ENCODE measurements at regions not wholly inside any gene's neighbourhood (a gene's known extent, or its start where the extent isn't known, plus 50 kb on each side); places are given as distances from the start of the nearest gene placed in this dataset.
"Not testable (repeated sequence)": the region's sequence is repeated elsewhere in the genome, so short reads cannot be mapped to it uniquely, and the experiment has no call there.

GRCh38 chr12:74644681-74645080 lies 107.0 kb downstream of the ATXN7L3B start:
- DNase-seq (ENCODE audit: insufficient read length, low spot score): no peak
- peak; percentile 15 for FAIRE-seq
- no peak for TF ChIP-seq POLR2A (IDR thresholded peaks at IDR 0.05; ENCODE audit: low read depth, low read length)

DNA sequence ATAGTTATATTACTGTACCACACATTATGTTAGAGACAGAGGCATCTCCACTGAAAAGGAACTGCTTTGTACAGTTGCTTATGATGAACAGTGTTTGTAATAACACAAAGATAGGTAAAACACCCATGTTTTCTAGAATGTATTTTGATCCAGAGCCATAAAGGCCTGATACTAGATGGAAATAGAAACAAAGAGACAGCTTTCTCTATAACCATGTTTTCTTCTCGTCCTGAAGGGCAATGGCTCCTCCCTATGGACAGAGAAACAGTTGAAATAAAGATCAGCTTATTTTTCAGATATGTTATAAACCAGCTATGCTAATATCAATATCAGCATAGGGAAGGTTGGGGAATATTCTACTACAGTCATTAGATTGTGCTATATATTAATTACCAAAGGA lies 109.2 kb downstream of the ATXN7L3B start:
- TF ChIP-seq POLR2A (IDR thresholded peaks at IDR 0.05; ENCODE audit: low read depth, low read length): no peak
- FAIRE-seq (no peak), DNase-seq (ENCODE audit: insufficient read length, low spot score) (no peak)

DNA sequence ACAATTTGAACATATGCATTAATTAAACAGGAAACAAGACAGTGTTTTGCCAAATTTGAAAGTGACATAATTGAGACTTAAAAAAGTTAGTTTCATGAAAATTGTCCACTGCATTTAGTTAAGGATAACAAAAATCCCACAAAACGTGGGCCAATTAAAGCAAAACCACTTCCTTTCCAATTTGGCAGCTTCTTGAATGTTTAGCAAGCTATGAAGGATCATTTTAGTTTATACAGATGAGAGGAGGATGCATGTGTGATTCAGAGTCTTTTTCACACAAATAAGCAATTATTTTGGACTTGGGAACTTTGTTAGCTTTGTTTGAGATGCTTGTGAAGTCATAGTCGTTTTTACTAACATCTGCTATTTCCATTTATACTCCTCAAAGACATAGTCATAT lies 109.6 kb downstream of the ATXN7L3B start:
- FAIRE-seq: peak; percentile 50

GRCh38 chr12:74656251-74656650 lies 118.6 kb downstream of the ATXN7L3B start:
- no peak for TF ChIP-seq POLR2A (IDR thresholded peaks at IDR 0.05; ENCODE audit: low read depth, low read length)
- no peak for FAIRE-seq
- DNase-seq (ENCODE audit: insufficient read length, low spot score): no peak

More for the DNA sequence above, 109.6 kb downstream of the ATXN7L3B start:
- TF ChIP-seq POLR2A (IDR thresholded peaks at IDR 0.05; ENCODE audit: low read depth, low read length): no peak
- DNase-seq (ENCODE audit: insufficient read length, low spot score): no peak

DNA sequence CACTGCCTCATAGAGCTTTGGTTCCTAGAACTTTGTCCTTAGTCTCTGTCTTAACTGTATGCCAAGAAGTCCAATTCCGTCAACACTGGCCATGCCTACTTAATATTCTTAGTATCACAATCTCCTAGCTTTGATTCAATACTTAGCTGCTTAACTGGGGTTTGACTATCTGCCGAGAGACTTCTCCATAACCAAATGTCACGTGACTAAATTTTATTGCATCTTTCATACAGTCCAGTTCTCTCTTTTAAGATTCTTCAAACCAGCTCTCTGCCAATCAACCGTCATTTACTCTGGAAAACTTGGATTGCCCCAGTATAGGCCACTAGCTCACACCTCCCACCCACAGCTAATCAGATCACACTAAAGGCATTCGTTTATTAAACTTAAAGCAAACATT lies 122.8 kb downstream of the ATXN7L3B start:
- no peak for FAIRE-seq
- DNase-seq (ENCODE audit: insufficient read length, low spot score): no peak
- TF ChIP-seq POLR2A (IDR thresholded peaks at IDR 0.05; ENCODE audit: low read depth, low read length): no peak

DNA sequence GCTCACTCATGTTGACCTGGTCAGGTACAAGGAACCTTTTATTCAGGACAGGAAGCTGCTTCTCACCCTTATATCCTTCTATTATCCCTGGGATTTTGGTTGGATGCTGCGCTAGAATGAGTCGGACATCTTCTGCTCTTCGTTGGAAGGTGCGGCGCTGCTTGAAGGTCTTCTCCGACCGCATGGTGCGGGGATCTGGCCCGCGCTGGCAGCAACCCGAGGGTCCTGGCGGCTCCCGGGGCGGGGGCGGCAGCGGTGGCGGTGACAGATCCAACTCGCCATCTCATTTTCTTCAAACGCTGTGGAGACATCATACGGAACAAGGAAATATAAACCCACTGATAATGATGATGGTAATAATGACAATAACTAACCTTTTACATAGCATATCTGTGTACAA lies 126.3 kb downstream of the ATXN7L3B start:
- DNase-seq (ENCODE audit: insufficient read length, low spot score) (no peak), FAIRE-seq (no peak)
- no peak for TF ChIP-seq POLR2A (IDR thresholded peaks at IDR 0.05; ENCODE audit: low read depth, low read length)

GRCh38 chr12:74665690-74666089 lies 128.1 kb downstream of the ATXN7L3B start:
- FAIRE-seq (no peak), DNase-seq (ENCODE audit: insufficient read length, low spot score) (no peak)
- no peak for TF ChIP-seq POLR2A (IDR thresholded peaks at IDR 0.05; ENCODE audit: low read depth, low read length)

- no peak for DNase-seq (ENCODE audit: insufficient read length, low spot score)
- no peak for TF ChIP-seq POLR2A (IDR thresholded peaks at IDR 0.05; ENCODE audit: low read depth, low read length)
- no peak for FAIRE-seq
Measured at GRCh38 chr12:74671421-74671820, 133.8 kb downstream of the ATXN7L3B start.

DNA sequence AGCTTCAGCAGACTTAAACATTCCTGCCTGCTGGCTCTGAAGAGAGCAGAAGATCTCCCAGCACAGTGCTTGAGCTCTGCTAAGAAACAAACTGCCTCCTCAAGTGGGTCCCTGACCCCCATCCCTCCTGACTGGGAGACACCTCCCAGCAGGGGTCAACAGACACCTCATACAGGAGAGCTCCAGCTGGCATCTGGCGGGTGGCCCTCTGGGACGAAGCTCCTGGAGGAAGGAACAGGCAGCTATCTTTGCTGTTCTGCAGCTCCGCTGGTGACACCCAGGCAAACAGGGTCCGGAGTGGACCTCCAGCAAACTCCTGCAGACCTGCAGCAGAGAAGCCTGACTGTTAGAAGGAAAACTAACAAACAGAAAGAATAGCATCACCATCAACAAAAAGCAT lies 139.3 kb downstream of the ATXN7L3B start:
- FAIRE-seq: not testable (repeated sequence)

DNA sequence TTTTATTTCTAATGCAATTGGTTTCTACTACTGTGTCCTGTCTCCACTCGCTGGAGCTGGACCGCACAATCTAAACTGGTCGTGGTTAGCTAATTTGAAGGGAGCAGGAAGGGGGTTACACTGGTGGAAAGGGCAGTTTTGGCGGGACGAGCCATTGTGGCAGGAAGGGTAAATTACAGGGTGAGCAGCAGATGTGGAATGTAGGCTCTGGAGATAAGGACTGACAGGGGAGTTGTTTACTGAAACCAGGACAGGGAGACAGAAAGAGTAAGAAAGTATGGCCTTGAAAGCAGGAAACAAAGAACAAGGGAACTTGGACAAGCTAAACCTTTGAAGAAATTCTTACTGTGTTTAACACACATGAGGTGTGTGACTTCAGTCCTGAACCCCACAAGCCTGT lies 147.8 kb downstream of the ATXN7L3B start:
- no peak for DNase-seq (ENCODE audit: insufficient read length, low spot score)
- FAIRE-seq: no peak
- TF ChIP-seq POLR2A (IDR thresholded peaks at IDR 0.05; ENCODE audit: low read depth, low read length): no peak

More for the DNA sequence above, 139.3 kb downstream of the ATXN7L3B start:
- not testable (repeated sequence) for DNase-seq (ENCODE audit: insufficient read length, low spot score)

GRCh38 chr12:74689071-74689655 lies 151.5 kb downstream of the ATXN7L3B start:
- TF ChIP-seq POLR2A (IDR thresholded peaks at IDR 0.05; ENCODE audit: low read depth, low read length): no peak
- peak; percentile 70 for FAIRE-seq
- no peak for DNase-seq (ENCODE audit: insufficient read length, low spot score)

DNA sequence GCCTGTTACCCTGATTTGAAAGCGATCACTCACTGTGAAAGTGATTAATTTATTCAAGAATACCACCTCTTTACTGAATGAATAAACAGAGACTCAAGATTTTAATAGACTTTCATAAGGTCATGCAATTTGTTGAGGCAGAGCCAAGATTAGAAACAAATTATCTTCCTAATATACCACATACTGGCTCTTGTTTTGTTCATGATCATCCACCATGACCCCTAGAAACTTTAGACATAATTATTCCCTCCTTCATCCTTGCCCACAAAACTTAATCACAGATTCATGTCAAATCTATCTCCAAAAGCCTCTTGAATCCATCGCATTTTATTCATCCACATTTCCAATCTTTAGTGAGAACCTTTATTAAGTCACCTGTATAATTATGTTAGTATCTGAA lies 152.3 kb downstream of the ATXN7L3B start:
- FAIRE-seq (no peak), DNase-seq (ENCODE audit: insufficient read length, low spot score) (no peak)
- TF ChIP-seq POLR2A (IDR thresholded peaks at IDR 0.05; ENCODE audit: low read depth, low read length): no peak

DNA sequence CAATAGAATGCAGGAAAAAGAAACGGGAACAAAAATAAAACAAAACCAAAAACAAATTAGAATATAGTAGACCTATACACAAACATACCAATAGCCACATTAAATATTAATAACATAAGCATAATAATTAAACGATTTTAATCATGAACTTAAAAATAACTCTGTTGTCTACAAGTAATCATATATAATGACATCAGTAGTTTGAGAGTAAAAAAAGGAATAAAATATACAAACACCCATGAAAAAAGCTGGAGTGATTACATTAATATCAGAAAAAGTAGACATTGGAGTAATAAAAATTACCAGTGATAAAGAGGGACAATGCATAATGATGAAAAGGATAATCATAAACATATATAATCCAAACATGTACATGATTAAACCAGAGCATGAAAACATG lies 181.8 kb downstream of the ATXN7L3B start:
- FAIRE-seq (no peak), DNase-seq (ENCODE audit: insufficient read length, low spot score) (no peak)
- TF ChIP-seq POLR2A (IDR thresholded peaks at IDR 0.05; ENCODE audit: low read depth, low read length): no peak

GRCh38 chr12:74722709-74723108 lies 185.1 kb downstream of the ATXN7L3B start:
- TF ChIP-seq POLR2A (IDR thresholded peaks at IDR 0.05; ENCODE audit: low read depth, low read length): no peak
- FAIRE-seq: no peak
- DNase-seq (ENCODE audit: insufficient read length, low spot score): no peak

GRCh38 chr12:74725154-74725553 lies 187.5 kb downstream of the ATXN7L3B start:
- FAIRE-seq: no peak
- no peak for TF ChIP-seq POLR2A (IDR thresholded peaks at IDR 0.05; ENCODE audit: low read depth, low read length)
- DNase-seq (ENCODE audit: insufficient read length, low spot score): no peak

DNA sequence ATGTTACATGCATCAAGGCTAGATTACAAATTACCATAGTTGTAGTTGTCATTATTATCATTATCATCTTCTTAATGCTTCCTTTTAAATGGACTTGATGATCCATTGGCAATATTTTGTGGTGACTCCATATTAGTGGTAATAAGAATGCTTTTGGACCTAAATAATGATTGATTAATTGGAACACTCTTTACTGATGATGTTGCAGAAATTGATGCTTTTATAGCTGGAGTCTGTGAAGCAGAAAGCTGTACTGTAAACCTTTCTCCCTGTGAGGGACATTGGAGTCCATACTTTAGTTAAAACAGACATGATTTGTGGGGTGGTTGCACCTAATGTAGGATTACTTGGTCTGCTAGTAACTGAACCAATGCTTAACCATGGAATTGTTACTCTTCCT lies 190.4 kb downstream of the ATXN7L3B start:
- TF ChIP-seq POLR2A (IDR thresholded peaks at IDR 0.05; ENCODE audit: low read depth, low read length): no peak
- no peak for DNase-seq (ENCODE audit: insufficient read length, low spot score)
- FAIRE-seq: no peak
